Uterus (tissue), 2 donors: ENCODE measurements at regions not wholly inside any gene's neighbourhood (a gene's known extent, or its start where the extent isn't known, plus 50 kb on each side); places are given as distances from the start of the nearest gene placed in this dataset.

Source experiments
- CTCF ChIP-seq, 4 experiments: fragments of 200-600 bp in 2 of 4; fragments of 450-650 bp in 2 of 4; sonication (generic) in 2 of 4; IDR thresholded peaks; one replicate each; pipeline ENCODE4 v1.5.1; 2016 to 2019; ENCODE audit warnings: antibody characterized with exemption in 4 of 4, mild to moderate bottlenecking in 2 of 4, moderate library complexity in 1 of 4
- POLR2A ChIP-seq, 2 donors: fragments of 450-650 bp; IDR thresholded peaks; one replicate each; pipeline ENCODE4 v1.6.1; 2016; ENCODE audit warnings: antibody characterized with exemption in 2 of 2, mild to moderate bottlenecking in 1 of 2, moderate library complexity in 1 of 2

- TF ChIP-seq POLR2A (IDR thresholded peaks at IDR 0.05) (no peak), CTCF (IDR thresholded peaks at IDR 0.05) (no peak)
Measured at GRCh38 chr5:3786165-3786564, 190.5 kb downstream of the IRX1 start.
